ENCODE measurements at regions not wholly inside any gene's neighbourhood (a gene's known extent, or its start where the extent isn't known, plus 50 kb on each side); places are given as distances from the start of the nearest gene placed in this dataset.

GRCh38 chr4:188316391-188316790 lies 177.2 kb downstream of the TRIML1 start:
- H2BK5ac ChIP-seq (ENCODE audit: low read depth, low read length, poor library complexity, severe bottlenecking): no peak overlapping the region
- no peak overlapping the region for H2AK5ac ChIP-seq (ENCODE audit: low read length, severe bottlenecking)
- 95% methylated on average over 2 of the region's 2 CpGs for WGBS
- no peak overlapping the region for H3K27ac ChIP-seq (ENCODE audit: low read length, poor library complexity, severe bottlenecking)
- H3K23ac ChIP-seq (ENCODE audit: low read length in 2 of 2): no peak overlapping the region
- H3K36me3 ChIP-seq (ENCODE audit: control insufficient read depth in 1 of 2, insufficient read depth in 2 of 2, low read depth in 1 of 2, low read length in 2 of 2): no peaks in the 10 kb centered on the region
- no peak overlapping the region for H3K4me3 ChIP-seq (ENCODE audit: insufficient read depth in 1 of 2, low read depth in 1 of 2, low read length in 2 of 2)
- no peaks in the 10 kb centered on the region for H3K27me3 ChIP-seq (ENCODE audit: control insufficient read depth in 1 of 2, insufficient read depth in 1 of 2, low read length in 2 of 2)
- H2BK12ac ChIP-seq (ENCODE audit: low read length in 2 of 2): no peak overlapping the region
- no peak overlapping the region for H2AFZ ChIP-seq (ENCODE audit: low read depth, low read length)
- H2BK120ac ChIP-seq (ENCODE audit: low read depth, low read length): no peak overlapping the region
- H3K4me1 ChIP-seq (ENCODE audit: control insufficient read depth, insufficient read depth, low read depth, low read length): no peaks in the 10 kb centered on the region
- no peak overlapping the region for H2BK15ac ChIP-seq (ENCODE audit: low read depth, poor library complexity, severe bottlenecking)
- no peak overlapping the region for H3K4me2 ChIP-seq (ENCODE audit: low read length, poor library complexity, severe bottlenecking)
- H3K4ac ChIP-seq (ENCODE audit: low read depth in 1 of 2, low read length in 2 of 2): no peak overlapping the region
- H4K91ac ChIP-seq (ENCODE audit: low read length): no peak overlapping the region
- no peak overlapping the region for H3K18ac ChIP-seq (ENCODE audit: low read depth in 1 of 2, low read length in 2 of 2)
- no peak overlapping the region for H3K14ac ChIP-seq (ENCODE audit: low read length in 2 of 2)
- H3K9ac ChIP-seq (ENCODE audit: low read length): no peak overlapping the region
- no peak overlapping the region for H4K8ac ChIP-seq (ENCODE audit: low read length)
- H3K9me3 ChIP-seq (ENCODE audit: control insufficient read depth, low read length): no peaks in the 10 kb centered on the region
- no peaks in the 10 kb centered on the region for H3K79me1 ChIP-seq (replicated peaks; ENCODE audit: low read length, poor library complexity, severe bottlenecking)
- DNase-seq: no peak

GRCh38 chr4:188328966-188329365 lies 189.7 kb downstream of the TRIML1 start:
- H3K14ac ChIP-seq (ENCODE audit: low read length in 2 of 2): no peak overlapping the region
- 83% methylated on average over 7 of the region's 7 CpGs for whole genome bisulfite sequencing
- H3K79me1 ChIP-seq (replicated peaks; ENCODE audit: low read length, poor library complexity, severe bottlenecking): no peaks in the 10 kb centered on the region
- no peak overlapping the region for H3K4me3 ChIP-seq (ENCODE audit: insufficient read depth in 1 of 2, low read depth in 1 of 2, low read length in 2 of 2)
- no peak overlapping the region for H2BK15ac ChIP-seq (ENCODE audit: low read depth, poor library complexity, severe bottlenecking)
- no peak overlapping the region for H3K23ac ChIP-seq (ENCODE audit: low read length in 2 of 2)
- H2BK120ac ChIP-seq (ENCODE audit: low read depth, low read length): no peak overlapping the region
- H3K18ac ChIP-seq (ENCODE audit: low read depth in 1 of 2, low read length in 2 of 2): no peak overlapping the region
- no peak overlapping the region for H3K9ac ChIP-seq (ENCODE audit: low read length)
- no peak overlapping the region for H3K4me2 ChIP-seq (ENCODE audit: low read length, poor library complexity, severe bottlenecking)
- no peak overlapping the region for H2BK12ac ChIP-seq (ENCODE audit: low read length in 2 of 2)
- H3K4me1 ChIP-seq (ENCODE audit: control insufficient read depth, insufficient read depth, low read depth, low read length): no peaks in the 10 kb centered on the region
- H3K27ac ChIP-seq (ENCODE audit: low read length, poor library complexity, severe bottlenecking): no peak overlapping the region
- H2AK5ac ChIP-seq (ENCODE audit: low read length, severe bottlenecking): no peak overlapping the region
- H3K36me3 ChIP-seq (ENCODE audit: control insufficient read depth in 1 of 2, insufficient read depth in 2 of 2, low read depth in 1 of 2, low read length in 2 of 2): no peaks in the 10 kb centered on the region
- no peak overlapping the region for H3K4ac ChIP-seq (ENCODE audit: low read depth in 1 of 2, low read length in 2 of 2)
- no peak overlapping the region for H4K8ac ChIP-seq (ENCODE audit: low read length)
- no peak overlapping the region for H2BK5ac ChIP-seq (ENCODE audit: low read depth, low read length, poor library complexity, severe bottlenecking)
- no peak for DNase-seq
- no peak overlapping the region for H2AFZ ChIP-seq (ENCODE audit: low read depth, low read length)
- H4K91ac ChIP-seq (ENCODE audit: low read length): no peak overlapping the region
- H3K27me3 ChIP-seq (ENCODE audit: control insufficient read depth in 1 of 2, insufficient read depth in 1 of 2, low read length in 2 of 2): no peaks in the 10 kb centered on the region
- no peaks in the 10 kb centered on the region for H3K9me3 ChIP-seq (ENCODE audit: control insufficient read depth, low read length)

GRCh38 chr4:188329521-188329920 lies 190.3 kb downstream of the TRIML1 start:
- no peak overlapping the region for H3K27ac ChIP-seq (ENCODE audit: low read length, poor library complexity, severe bottlenecking)
- H3K4me3 ChIP-seq (ENCODE audit: insufficient read depth in 1 of 2, low read depth in 1 of 2, low read length in 2 of 2): no peak overlapping the region
- no peak overlapping the region for H3K4ac ChIP-seq (ENCODE audit: low read depth in 1 of 2, low read length in 2 of 2)
- no peak overlapping the region for H3K14ac ChIP-seq (ENCODE audit: low read length in 2 of 2)
- no peak overlapping the region for H2BK120ac ChIP-seq (ENCODE audit: low read depth, low read length)
- H2BK5ac ChIP-seq (ENCODE audit: low read depth, low read length, poor library complexity, severe bottlenecking): no peak overlapping the region
- no peak overlapping the region for H2AFZ ChIP-seq (ENCODE audit: low read depth, low read length)
- no peaks in the 10 kb centered on the region for H3K4me1 ChIP-seq (ENCODE audit: control insufficient read depth, insufficient read depth, low read depth, low read length)
- H2BK12ac ChIP-seq (ENCODE audit: low read length in 2 of 2): no peak overlapping the region
- no peak overlapping the region for H3K18ac ChIP-seq (ENCODE audit: low read depth in 1 of 2, low read length in 2 of 2)
- H3K4me2 ChIP-seq (ENCODE audit: low read length, poor library complexity, severe bottlenecking): no peak overlapping the region
- H3K27me3 ChIP-seq (ENCODE audit: control insufficient read depth in 1 of 2, insufficient read depth in 1 of 2, low read length in 2 of 2): no peaks in the 10 kb centered on the region
- H3K79me1 ChIP-seq (replicated peaks; ENCODE audit: low read length, poor library complexity, severe bottlenecking): no peaks in the 10 kb centered on the region
- no peak overlapping the region for H3K9ac ChIP-seq (ENCODE audit: low read length)
- H4K8ac ChIP-seq (ENCODE audit: low read length): no peak overlapping the region
- no peak overlapping the region for H3K23ac ChIP-seq (ENCODE audit: low read length in 2 of 2)
- no peak overlapping the region for H2AK5ac ChIP-seq (ENCODE audit: low read length, severe bottlenecking)
- no peak overlapping the region for H4K91ac ChIP-seq (ENCODE audit: low read length)
- no peaks in the 10 kb centered on the region for H3K36me3 ChIP-seq (ENCODE audit: control insufficient read depth in 1 of 2, insufficient read depth in 2 of 2, low read depth in 1 of 2, low read length in 2 of 2)
- H2BK15ac ChIP-seq (ENCODE audit: low read depth, poor library complexity, severe bottlenecking): no peak overlapping the region
- 72% methylated on average over 4 of the region's 4 CpGs for WGBS
- no peak for DNase-seq
- H3K9me3 ChIP-seq (ENCODE audit: control insufficient read depth, low read length): no peaks in the 10 kb centered on the region

GRCh38 chr4:188332265-188332664 lies 193.0 kb downstream of the TRIML1 start:
- WGBS: 75% methylated on average over 2 of the region's 2 CpGs
- Histone ChIP-seq H3K4me1 (ENCODE audit: control insufficient read depth, insufficient read depth, low read depth, low read length) (no peaks in the 10 kb centered on the region), H3K9me3 (ENCODE audit: control insufficient read depth, low read length) (no peaks in the 10 kb centered on the region), H2BK15ac (ENCODE audit: low read depth, poor library complexity, severe bottlenecking) (no peak overlapping the region), H3K9ac (ENCODE audit: low read length) (peak overlapping the region; percentile 51), H3K14ac (ENCODE audit: low read length in 2 of 2) (no peak overlapping the region), H3K4ac (ENCODE audit: low read depth in 1 of 2, low read length in 2 of 2) (no peak overlapping the region), H3K4me2 (ENCODE audit: low read length, poor library complexity, severe bottlenecking) (no peak overlapping the region), H2BK12ac (ENCODE audit: low read length in 2 of 2) (no peak overlapping the region), H3K4me3 (ENCODE audit: insufficient read depth in 1 of 2, low read depth in 1 of 2, low read length in 2 of 2) (no peak overlapping the region), H4K91ac (ENCODE audit: low read length) (no peak overlapping the region), H4K8ac (ENCODE audit: low read length) (no peak overlapping the region), H3K27ac (ENCODE audit: low read length, poor library complexity, severe bottlenecking) (no peak overlapping the region), H3K23ac (ENCODE audit: low read length in 2 of 2) (no peak overlapping the region), H3K79me1 (replicated peaks; ENCODE audit: low read length, poor library complexity, severe bottlenecking) (no peaks in the 10 kb centered on the region), H2AK5ac (ENCODE audit: low read length, severe bottlenecking) (no peak overlapping the region), H2AFZ (ENCODE audit: low read depth, low read length) (no peak overlapping the region), H3K27me3 (ENCODE audit: control insufficient read depth in 1 of 2, insufficient read depth in 1 of 2, low read length in 2 of 2) (no peaks in the 10 kb centered on the region), H2BK5ac (ENCODE audit: low read depth, low read length, poor library complexity, severe bottlenecking) (no peak overlapping the region), H3K36me3 (ENCODE audit: control insufficient read depth in 1 of 2, insufficient read depth in 2 of 2, low read depth in 1 of 2, low read length in 2 of 2) (no peaks in the 10 kb centered on the region), H3K18ac (ENCODE audit: low read depth in 1 of 2, low read length in 2 of 2) (no peak overlapping the region), H2BK120ac (ENCODE audit: low read depth, low read length) (no peak overlapping the region)
- DNase-seq: no peak
